Dermis blood vessel endothelial cell (primary cell): ENCODE measurements at regions not wholly inside any gene's neighbourhood (a gene's known extent, or its start where the extent isn't known, plus 50 kb on each side); places are given as distances from the start of the nearest gene placed in this dataset.

ENCODE experiments used
- DNase-seq: peaks from one replicate; pipeline ENCODE4 v3.0.0; 2010

DNA sequence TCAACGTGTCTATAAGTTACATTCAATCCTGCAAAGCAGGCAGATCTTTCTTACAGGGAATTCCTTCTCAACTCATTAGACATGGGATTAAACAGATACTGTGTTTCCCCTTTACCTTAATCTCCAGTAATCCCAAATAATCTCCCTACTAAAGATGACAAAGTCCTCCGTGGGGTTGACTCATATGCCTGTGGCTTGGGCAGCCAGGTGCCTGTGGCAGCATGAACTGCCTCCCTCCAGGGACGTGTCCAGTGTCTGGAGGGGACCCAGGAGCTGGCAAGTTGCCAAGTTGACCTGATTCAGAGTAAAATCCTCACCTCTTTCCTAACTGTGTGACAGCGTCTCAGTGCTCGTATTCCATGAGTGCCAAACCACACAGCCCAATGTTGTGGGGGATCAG is 94.6 kb upstream of the PTCH1 start:
- no peak for DNase-seq

DNA sequence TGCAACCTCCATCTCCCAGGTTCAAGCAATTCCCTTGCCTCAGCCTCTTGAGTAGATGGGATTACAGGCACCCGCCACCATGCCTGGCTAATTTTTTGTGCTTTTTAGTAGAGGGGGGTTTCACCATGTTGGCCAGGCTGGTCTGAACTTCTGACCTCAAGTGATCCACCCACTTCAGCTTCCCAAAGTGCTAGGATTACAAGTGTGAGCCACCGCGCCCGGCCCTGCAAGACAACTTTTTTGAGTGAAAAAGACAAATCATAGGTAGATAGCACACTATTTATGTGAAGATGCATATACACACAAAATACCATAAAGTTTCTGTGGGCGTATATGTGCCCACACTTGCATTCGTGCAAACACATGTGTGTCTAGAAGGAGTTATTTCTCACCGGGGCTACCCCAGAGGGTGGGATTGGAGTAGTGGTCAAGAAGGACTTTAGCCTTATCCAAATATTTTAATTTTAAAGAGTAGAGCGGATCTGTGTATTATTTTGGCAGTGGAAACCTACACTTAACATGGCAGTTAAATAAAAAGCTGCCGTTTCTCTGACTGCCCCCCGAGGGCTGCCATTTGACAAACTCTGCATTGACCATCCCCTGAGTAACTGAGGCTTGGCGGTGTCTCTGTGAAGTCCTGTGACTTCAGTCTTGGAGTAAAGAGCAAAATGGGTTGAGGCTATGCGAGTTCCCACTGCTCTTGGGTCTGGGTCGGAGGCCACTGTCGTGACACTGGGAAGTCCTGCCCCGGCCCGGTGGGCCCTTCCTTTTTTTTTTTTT is 93.4 kb upstream of the PTCH1 start:
- DNase-seq: no peak

GRCh38 chr9:95609426-95609825 is 92.7 kb upstream of the PTCH1 start:
- DNase-seq: no peak

DNA sequence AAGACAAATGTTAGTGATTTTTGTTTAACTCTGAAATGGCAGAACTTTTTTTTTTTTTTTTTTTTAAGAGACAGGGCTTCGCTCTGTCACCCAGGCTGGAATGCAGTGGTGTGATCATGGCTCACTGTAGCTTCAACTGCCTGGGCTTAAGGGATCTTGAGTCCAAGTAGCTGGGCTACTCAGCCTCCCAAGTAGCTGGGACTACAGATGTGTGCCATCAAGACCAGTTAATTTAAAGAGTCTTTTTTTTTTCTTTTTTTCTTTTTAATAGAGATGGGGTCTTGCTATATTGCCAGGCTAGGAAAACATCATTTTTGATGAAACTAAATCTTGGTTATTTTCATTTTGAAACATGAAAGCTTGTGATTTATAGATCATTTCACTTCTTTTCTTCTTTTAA is 91.6 kb upstream of the PTCH1 start:
- DNase-seq: no peak

GRCh38 chr9:95607507-95607906 is 90.7 kb upstream of the PTCH1 start:
- no peak for DNase-seq

- no peak for DNase-seq
Observed at GRCh38 chr9:95606489-95607350, 89.9 kb upstream of the PTCH1 start.

- DNase-seq: no peak
Observed at GRCh38 chr9:95605816-95606488, 89.2 kb upstream of the PTCH1 start.

- DNase-seq: no peak
Observed at GRCh38 chr9:95605101-95605500, 88.3 kb upstream of the PTCH1 start.

GRCh38 chr9:95598236-95598635 is 81.5 kb upstream of the PTCH1 start:
- DNase-seq: no peak

GRCh38 chr9:95595721-95596295 is 79.0 kb upstream of the PTCH1 start:
- DNase-seq: no peak

GRCh38 chr9:95592931-95593330 is 76.2 kb upstream of the PTCH1 start:
- DNase-seq: no peak

DNA sequence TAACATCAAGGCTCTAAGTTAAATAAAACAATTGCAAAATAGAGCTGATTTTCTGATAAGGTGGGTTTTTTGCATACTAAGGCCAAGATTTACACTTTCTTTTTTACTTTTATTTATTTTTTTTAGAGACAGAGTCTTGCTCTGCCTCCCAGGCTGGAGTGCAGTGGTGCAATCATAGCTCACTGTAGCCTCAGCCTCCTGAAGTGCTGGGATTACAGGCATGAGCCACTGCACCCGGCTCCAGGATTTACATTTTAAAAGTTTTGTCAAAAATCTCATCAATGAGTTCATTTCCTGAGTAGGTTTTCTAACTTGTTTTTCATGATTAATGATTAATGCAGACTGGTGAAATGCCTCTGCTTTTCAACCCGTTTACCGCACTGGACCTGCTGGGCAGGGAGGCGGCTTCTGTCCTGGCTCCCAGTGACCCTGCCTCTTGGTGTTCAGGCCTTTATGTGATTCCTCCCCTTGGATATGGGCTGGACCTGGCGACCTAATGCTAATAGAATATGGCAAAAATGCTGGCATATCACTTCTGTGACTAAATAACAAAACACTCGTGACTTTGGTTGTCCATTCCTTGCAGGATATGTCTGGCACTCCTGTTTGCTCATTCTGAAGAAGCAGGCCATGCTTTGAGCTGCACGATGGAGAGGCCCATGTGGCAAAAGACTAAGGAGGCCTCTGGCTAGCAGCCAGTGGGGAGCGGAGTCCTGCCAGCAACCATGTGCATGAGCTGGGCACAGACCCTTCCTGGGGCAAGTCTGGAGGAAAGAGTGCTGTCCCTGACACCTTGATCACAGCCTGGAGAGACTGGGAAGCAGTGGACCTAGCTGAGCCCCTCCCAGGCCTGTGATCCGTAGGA is 72.2 kb upstream of the PTCH1 start:
- DNase-seq: peak; percentile 5

DNA sequence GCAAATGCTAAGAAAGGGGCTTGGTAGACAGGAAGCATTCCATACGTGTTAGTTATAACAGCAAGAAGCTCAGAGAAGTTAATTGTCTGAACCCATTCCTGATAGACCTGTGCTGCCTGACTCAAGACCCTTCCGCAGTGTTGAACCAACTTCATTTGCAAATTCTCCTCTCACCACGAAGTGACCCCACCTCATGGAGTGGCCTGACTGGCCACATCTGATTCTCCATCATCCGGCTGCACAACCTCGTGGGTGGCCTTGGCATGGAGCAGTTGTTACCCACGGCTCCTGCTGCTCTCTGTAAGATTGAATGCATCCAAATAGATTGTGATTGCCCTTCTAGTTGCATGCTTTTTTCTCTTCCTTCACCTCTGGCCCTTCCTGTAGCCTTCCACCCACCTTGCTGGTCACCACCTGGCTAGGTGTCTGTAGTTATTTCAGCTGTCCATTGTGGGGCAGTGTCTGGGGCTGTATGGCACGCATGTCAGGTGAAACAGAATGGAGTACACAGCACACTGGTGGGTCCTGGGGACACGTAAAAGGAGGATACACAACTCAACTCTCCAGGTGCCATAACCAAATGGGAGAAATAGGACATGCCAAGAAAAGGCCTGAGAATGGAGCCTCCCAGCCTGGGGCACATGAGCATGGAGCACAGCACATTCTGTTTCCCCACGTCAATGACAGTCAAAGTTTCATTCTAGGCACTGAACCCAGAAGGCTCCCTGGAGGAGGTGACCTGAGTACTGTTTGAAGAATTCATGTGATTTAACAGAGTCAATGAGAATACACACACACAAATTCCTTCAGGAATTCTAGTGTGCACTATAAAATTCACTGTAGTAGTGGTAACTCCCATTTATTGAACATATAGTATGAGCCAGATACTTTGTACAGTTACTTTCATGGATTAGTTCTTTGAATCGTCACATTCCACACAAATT is 70.5 kb upstream of the PTCH1 start:
- DNase-seq: no peak

- DNase-seq: no peak
Observed at GRCh38 chr9:95586326-95586725, 69.6 kb upstream of the PTCH1 start.

- no peak for DNase-seq
Observed at GRCh38 chr9:95585824-95586223, 69.1 kb upstream of the PTCH1 start.

GRCh38 chr9:95584176-95584575 is 67.4 kb upstream of the PTCH1 start:
- no peak for DNase-seq

- no peak for DNase-seq
Observed at GRCh38 chr9:95581900-95582299, 65.1 kb upstream of the PTCH1 start.

DNA sequence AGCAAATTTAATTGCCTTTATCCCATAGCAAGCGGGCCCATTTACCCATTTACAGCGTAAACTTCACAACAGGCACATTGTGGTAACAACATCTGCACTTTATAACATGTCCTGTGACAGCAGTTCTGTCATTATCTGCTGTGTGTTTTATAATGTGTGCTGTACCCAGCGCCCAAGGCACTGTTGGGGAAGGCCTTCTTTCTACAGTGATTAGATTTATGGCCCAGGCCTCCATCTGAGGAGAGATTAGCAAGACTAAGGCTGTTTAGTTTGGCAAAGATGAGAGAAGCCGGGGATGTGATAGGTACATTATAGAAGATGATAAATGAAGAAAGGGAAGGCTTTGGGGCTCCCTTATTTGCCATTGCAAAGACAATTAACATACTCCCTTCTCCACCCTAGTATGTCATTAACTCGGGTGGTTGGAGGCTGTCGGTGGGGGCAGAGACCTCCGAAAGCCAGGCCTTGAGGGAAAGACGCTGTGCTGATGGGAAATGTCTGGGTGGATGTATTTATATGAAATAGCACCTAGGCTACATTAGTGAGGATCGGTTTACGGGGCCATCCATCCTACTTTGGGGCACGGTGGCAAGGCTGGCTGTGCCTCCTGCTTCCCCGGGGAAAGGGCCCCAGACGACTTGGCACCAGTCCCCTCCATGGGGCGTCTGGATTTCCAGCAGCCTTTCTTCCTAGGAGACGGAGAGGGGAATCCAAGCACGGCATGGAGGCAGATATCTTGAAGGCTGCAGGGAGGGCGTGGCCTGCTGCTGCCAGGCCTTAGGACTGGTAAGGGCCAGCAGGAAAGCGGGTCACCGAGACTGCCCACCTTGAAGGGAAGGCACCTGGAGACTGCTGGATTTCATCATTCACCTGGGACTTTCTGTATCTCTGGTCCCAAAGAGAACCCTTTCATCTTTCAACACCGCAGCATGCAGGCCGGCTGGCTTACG is 64.3 kb upstream of the PTCH1 start:
- DNase-seq: no peak

GRCh38 chr9:95574866-95575553 is 58.2 kb upstream of the PTCH1 start:
- DNase-seq: no peak
